K562 (cell line): ENCODE measurements at regions not wholly inside any gene's neighbourhood (a gene's known extent, or its start where the extent isn't known, plus 50 kb on each side); places are given as distances from the start of the nearest gene placed in this dataset.

ENCODE experiments used
- TF ChIP-seq, protein P1 (sequence below), 3 experiments: fragments of 200-800 bp in 1 of 3; sonication (Bioruptor generic) in 1 of 3; sonication (generic) in 1 of 3; formaldehyde crosslinking in 1 of 3; IDR thresholded peaks; 2 replicates each; pipeline versions ENCODE4 v1.6.1 to v1.8.0; 2016 to 2022; ENCODE audit warnings: mild to moderate bottlenecking in 2 of 3, missing compliant biosample characterization in 2 of 3, missing genetic modification characterization in 2 of 3, missing genetic modification reagents in 1 of 3
- TF ChIP-seq, protein P2 (sequence below), 2 experiments: fragments of 450-650 bp; IDR thresholded peaks; 2 replicates each; pipeline ENCODE4 v1.6.1; 2016; ENCODE audit warnings: mild to moderate bottlenecking in 2 of 2, borderline replicate concordance in 1 of 2, low read depth in 1 of 2, moderate library complexity in 1 of 2
- TF ChIP-seq, protein P3 (sequence below): fragments of 250-450 bp; sonication (Bioruptor Pico); IDR thresholded peaks from 2 replicates; pipeline ENCODE4 v1.8.0; 2021; ENCODE audit warnings: mild to moderate bottlenecking, moderate library complexity

DNA sequence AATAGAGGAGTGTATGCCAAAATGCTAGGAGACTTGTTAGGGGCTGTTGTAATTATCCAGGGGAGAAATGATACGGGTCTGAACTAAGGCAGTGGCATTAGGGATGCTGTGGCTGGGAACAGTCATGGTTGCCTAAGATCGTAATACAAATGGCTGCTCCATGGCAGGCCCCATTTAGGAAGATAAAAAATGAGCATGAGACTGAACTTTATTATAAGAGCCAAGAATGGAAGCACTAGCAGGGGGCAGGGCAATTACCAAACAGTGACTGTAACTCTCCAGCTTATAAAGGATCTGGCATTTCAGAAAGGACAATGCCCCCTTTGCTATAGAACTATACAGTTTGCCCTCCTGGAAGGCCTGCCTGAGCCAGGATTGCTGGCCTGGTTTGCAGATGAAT lies 503.3 kb upstream of the CDH5 start (continued):
- TF ChIP-seq, protein P1, sequence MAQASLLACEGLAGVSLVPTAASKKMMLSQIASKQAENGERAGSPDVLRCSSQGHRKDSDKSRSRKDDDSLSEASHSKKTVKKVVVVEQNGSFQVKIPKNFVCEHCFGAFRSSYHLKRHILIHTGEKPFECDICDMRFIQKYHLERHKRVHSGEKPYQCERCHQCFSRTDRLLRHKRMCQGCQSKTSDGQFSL (CRISPR knock-in tag; IDR thresholded peaks at IDR 0.05): no peak
- TF ChIP-seq, protein P1 (tag; IDR thresholded peaks at IDR 0.05): no peak
- TF ChIP-seq, protein P2, sequence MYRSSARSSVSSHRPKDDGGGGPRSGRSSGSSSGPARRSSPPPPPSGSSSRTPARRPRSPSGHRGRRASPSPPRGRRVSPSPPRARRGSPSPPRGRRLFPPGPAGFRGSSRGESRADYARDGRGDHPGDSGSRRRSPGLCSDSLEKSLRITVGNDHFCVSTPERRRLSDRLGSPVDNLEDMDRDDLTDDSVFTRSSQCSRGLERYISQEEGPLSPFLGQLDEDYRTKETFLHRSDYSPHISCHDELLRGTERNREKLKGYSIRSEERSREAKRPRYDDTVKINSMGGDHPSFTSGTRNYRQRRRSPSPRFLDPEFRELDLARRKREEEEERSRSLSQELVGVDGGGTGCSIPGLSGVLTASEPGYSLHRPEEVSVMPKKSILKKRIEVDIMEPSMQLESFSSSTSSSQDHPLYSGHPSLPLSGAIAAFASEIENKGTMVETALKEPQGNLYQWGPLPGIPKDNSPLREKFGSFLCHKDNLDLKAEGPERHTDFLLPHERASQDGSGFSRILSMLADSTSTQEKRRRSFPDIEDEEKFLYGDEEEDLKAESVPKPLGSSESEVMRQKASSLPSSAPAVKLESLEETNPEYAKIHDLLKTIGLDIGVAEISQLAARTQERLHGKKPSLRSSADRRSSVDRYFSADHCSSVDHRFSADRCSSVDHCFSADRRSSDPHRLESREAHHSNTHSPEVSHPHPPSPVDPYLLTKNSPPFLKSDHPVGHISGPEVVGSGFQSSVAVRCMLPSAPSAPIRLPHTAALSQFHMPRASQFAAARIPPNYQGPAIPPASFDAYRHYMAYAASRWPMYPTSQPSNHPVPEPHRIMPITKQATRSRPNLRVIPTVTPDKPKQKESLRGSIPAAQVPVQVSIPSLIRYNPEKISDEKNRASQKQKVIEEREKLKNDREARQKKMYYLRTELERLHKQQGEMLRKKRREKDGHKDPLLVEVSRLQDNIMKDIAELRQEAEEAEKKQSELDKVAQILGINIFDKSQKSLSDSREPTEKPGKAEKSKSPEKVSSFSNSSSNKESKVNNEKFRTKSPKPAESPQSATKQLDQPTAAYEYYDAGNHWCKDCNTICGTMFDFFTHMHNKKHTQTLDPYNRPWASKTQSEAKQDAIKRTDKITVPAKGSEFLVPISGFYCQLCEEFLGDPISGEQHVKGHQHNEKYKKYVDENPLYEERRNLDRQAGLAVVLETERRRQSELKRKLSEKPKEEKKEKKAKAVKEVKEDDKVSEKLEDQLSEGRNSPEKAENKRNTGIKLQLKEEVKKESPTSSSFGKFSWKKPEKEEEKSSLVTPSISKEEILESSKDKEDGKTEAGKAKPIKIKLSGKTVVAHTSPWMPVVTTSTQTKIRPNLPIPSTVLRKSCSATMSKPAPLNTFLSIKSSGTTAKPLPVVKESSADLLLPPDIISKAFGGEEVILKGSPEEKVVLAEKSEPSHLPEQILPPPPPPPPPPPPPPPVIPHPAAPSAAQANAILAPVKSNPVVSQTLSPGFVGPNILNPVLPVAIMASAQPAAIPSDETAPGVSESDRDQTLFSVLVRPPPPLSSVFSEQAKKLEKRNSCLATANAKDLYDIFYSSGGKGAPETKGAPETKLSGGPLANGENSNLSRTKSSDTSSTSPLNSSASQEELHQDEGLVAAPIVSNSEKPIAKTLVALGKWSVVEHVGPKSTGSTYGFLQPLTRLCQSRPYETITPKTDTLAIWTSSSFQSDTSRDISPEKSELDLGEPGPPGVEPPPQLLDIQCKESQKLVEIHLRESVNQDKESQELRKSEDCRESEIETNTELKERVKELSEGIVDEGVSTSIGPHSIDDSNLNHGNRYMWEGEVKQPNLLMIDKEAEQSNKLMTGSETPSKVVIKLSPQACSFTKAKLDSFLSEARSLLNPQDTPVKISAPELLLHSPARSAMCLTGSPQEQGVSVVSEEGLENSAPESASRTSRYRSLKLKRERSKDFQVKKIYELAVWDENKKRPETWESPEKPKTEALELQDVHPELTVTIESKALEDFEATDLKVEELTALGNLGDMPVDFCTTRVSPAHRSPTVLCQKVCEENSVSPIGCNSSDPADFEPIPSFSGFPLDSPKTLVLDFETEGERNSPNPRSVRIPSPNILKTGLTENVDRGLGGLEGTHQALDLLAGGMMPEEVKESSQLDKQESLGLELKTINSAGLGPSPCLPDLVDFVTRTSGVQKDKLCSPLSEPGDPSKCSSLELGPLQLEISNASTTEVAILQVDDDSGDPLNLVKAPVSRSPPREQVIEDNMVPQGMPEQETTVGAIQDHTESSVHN (IDR thresholded peaks at IDR 0.05; ENCODE audit: borderline replicate concordance in 1 of 2, low read depth in 1 of 2): no peak
- TF ChIP-seq, protein P3, sequence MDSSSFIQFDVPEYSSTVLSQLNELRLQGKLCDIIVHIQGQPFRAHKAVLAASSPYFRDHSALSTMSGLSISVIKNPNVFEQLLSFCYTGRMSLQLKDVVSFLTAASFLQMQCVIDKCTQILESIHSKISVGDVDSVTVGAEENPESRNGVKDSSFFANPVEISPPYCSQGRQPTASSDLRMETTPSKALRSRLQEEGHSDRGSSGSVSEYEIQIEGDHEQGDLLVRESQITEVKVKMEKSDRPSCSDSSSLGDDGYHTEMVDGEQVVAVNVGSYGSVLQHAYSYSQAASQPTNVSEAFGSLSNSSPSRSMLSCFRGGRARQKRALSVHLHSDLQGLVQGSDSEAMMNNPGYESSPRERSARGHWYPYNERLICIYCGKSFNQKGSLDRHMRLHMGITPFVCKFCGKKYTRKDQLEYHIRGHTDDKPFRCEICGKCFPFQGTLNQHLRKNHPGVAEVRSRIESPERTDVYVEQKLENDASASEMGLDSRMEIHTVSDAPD (CRISPR knock-in tag): no peak
